Neural progenitor cell (in vitro differentiated cells): ENCODE measurements at regions not wholly inside any gene's neighbourhood (a gene's known extent, or its start where the extent isn't known, plus 50 kb on each side); places are given as distances from the start of the nearest gene placed in this dataset.

Source experiments
- DNase-seq: peaks from one replicate; pipeline ENCODE4 v3.0.0-alpha.2; 2016; ENCODE audit warnings: low spot score
- H2AFZ ChIP-seq: fragments of 200-600 bp; sonication (generic); replicated peaks from 2 replicates; pipeline ENCODE4 v1.6.1; 2016; ENCODE audit warnings: antibody characterized with exemption
- H3F3A ChIP-seq: fragments of 200-600 bp; sonication (generic); 2 replicates; pipeline ENCODE4 v1.6.1; 2016; ENCODE audit warnings: antibody characterized with exemption, low read depth
- H3K27ac ChIP-seq: fragments of 200-600 bp; sonication (generic); 2 replicates; pipeline ENCODE4 v1.5.1; 2016; ENCODE audit warnings: mild to moderate bottlenecking
- H3K27me3 ChIP-seq: fragments of 200-600 bp; sonication (generic); 2 replicates; pipeline ENCODE4 v1.6.1; 2016; ENCODE audit warnings: mild to moderate bottlenecking, moderate library complexity
- H3K36me3 ChIP-seq: fragments of 200-600 bp; sonication (generic); 2 replicates; pipeline ENCODE4 v1.5.1; 2016
- H3K4me1 ChIP-seq: fragments of 200-600 bp; sonication (generic); 2 replicates; pipeline ENCODE4 v1.6.1; 2016; ENCODE audit warnings: mixed run types
- H3K4me2 ChIP-seq: fragments of 200-600 bp; sonication (generic); 2 replicates; pipeline ENCODE4 v1.6.1; 2016
- H3K4me3 ChIP-seq: fragments of 200-600 bp; sonication (generic); 2 replicates; pipeline ENCODE4 v1.5.1; 2016
- H3K79me2 ChIP-seq: fragments of 200-600 bp; sonication (generic); 2 replicates; pipeline ENCODE4 v1.6.1; 2016; ENCODE audit warnings: low read depth
- H3K9ac ChIP-seq: fragments of 200-600 bp; sonication (generic); 2 replicates; pipeline ENCODE4 v1.6.1; 2016
- H3K9me3 ChIP-seq: fragments of 200-600 bp; sonication (generic); 2 replicates; pipeline ENCODE4 v1.5.1; 2016; ENCODE audit warnings: low read depth
- H4K20me1 ChIP-seq: fragments of 200-600 bp; sonication (generic); 2 replicates; pipeline ENCODE4 v1.6.1; 2016; ENCODE audit warnings: low read depth
- H3K27ac Mint-ChIP-seq: 3 replicates; pipeline ENCODE4 v1.8.0; 2021; ENCODE audit warnings: mixed read lengths
- H3K27me3 Mint-ChIP-seq: 2 replicates; pipeline ENCODE4 v1.8.0; 2022; ENCODE audit warnings: low read depth, mild to moderate bottlenecking, inconsistent platforms, moderate library complexity, mixed read lengths; ENCODE audit not compliant: insufficient read depth
- H3K36me3 Mint-ChIP-seq: 3 replicates; pipeline ENCODE4 v1.8.0; 2021; ENCODE audit warnings: mixed read lengths
- H3K4me1 Mint-ChIP-seq: 3 replicates; pipeline ENCODE4 v1.8.0; 2021; ENCODE audit warnings: mixed read lengths
- H3K4me3 Mint-ChIP-seq: 3 replicates; pipeline ENCODE4 v1.8.0; 2021; ENCODE audit warnings: mild to moderate bottlenecking, moderate library complexity, mixed read lengths
- H3K9me3 Mint-ChIP-seq: 3 replicates; pipeline ENCODE4 v1.8.0; 2020; ENCODE audit warnings: mixed read lengths
- EZH2 ChIP-seq: fragments of 200-600 bp; sonication (generic); IDR thresholded peaks from 2 replicates; pipeline ENCODE4 v1.6.1; 2017; ENCODE audit warnings: antibody characterized with exemption, mild to moderate bottlenecking, moderate library complexity
- EZH2phosphoT487 ChIP-seq: fragments of 200-600 bp; sonication (generic); IDR thresholded peaks from 2 replicates; pipeline ENCODE4 v1.6.1; 2017; ENCODE audit warnings: antibody characterized with exemption
- TF ChIP-seq, protein P1 (sequence below): fragments of 200-600 bp; sonication (generic); IDR thresholded peaks from 2 replicates; pipeline ENCODE4 v1.5.1; 2017; ENCODE audit warnings: antibody characterized with exemption, mild to moderate bottlenecking

DNA sequence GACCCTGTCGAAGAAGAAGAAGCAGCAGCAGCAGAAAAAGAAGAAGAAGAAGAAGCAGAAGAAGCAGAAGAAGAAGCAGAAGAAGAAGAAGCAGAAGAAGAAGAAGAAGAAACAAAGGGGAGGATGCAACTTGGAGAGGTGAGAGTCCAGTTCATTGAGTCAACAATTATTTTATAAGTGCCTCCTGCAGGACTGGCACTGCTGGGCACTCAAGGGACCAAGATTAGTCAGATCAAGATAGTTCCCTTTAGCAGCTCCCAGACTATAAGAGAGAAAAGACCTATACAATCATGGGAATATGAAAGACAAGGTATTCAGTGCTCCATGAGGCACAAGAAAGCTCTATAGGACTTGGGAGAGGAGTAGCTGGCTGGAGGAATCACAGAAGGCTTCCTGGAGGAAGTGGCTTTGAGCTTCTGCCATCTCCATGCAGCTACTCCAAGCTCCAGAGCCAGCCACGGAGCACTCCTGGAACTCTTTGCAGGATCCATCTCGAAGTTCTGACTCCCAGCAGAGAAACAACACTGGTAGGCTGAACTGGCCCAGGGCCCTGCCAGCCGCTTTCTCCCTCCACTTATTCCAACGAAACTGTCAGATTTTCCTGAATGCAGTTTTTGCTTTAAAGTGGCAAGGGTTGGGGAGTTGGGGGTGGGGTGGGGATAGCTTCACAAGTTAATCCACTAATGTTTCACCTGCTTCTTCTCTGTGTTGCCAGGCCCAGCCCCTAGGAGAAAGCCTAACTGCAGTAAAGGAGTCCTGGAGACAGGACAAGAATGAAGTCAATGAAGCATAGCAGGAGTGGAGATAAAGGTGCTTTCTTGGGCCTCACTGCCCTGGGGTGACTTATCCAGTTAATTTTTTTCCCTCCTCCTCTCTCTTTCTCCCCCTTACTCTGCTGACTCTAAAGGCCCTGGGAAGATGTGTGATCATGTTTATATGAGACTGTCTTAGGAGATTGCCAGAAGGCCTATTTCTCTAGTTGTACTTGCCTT, 140.1 kb upstream of the PARP11 start:
- Mint-ChIP-seq H3K4me3 (peak overlapping the region; percentile 17), H3K4me1 (peaks cover 69% of the 10 kb centered on the region), H3K36me3 (no peaks in the 10 kb centered on the region), H3K27ac (peak overlapping the region; percentile 94), H3K27me3 (peaks cover 16% of the 10 kb centered on the region), H3K9me3 (peaks cover 4% of the 10 kb centered on the region)
- Histone ChIP-seq H4K20me1 (no peaks in the 10 kb centered on the region), H3K9ac (no peak overlapping the region), H3K36me3 (no peaks in the 10 kb centered on the region), H2AFZ (no peak overlapping the region), H3F3A (no peaks in the 10 kb centered on the region), H3K4me2 (peak overlapping the region; percentile 56), H3K4me3 (no peak overlapping the region), H3K27me3 (peaks cover 5% of the 10 kb centered on the region), H3K4me1 (peaks cover 36% of the 10 kb centered on the region), H3K9me3 (no peaks in the 10 kb centered on the region), H3K79me2 (no peaks in the 10 kb centered on the region), H3K27ac (no peak overlapping the region)
- DNase-seq, result no peak
- TF ChIP-seq EZH2, result no peak
- TF ChIP-seq, protein P1, sequence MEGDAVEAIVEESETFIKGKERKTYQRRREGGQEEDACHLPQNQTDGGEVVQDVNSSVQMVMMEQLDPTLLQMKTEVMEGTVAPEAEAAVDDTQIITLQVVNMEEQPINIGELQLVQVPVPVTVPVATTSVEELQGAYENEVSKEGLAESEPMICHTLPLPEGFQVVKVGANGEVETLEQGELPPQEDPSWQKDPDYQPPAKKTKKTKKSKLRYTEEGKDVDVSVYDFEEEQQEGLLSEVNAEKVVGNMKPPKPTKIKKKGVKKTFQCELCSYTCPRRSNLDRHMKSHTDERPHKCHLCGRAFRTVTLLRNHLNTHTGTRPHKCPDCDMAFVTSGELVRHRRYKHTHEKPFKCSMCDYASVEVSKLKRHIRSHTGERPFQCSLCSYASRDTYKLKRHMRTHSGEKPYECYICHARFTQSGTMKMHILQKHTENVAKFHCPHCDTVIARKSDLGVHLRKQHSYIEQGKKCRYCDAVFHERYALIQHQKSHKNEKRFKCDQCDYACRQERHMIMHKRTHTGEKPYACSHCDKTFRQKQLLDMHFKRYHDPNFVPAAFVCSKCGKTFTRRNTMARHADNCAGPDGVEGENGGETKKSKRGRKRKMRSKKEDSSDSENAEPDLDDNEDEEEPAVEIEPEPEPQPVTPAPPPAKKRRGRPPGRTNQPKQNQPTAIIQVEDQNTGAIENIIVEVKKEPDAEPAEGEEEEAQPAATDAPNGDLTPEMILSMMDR, result no peak
- TF ChIP-seq EZH2phosphoT487, result no peak

GRCh38 chr12:4012073-4012472, 138.9 kb upstream of the PARP11 start:
- Mint-ChIP-seq H3K4me1 (peaks cover 69% of the 10 kb centered on the region), H3K27ac (peak overlapping the region; percentile 28), H3K36me3 (no peaks in the 10 kb centered on the region), H3K9me3 (peaks cover 3% of the 10 kb centered on the region), H3K4me3 (no peak overlapping the region), H3K27me3 (peaks cover 16% of the 10 kb centered on the region)
- Histone ChIP-seq H3K27ac (no peak overlapping the region), H4K20me1 (no peaks in the 10 kb centered on the region), H2AFZ (no peak overlapping the region), H3K36me3 (no peaks in the 10 kb centered on the region), H3K9ac (no peak overlapping the region), H3K9me3 (no peaks in the 10 kb centered on the region), H3K4me2 (no peak overlapping the region), H3K27me3 (no peaks in the 10 kb centered on the region), H3K4me3 (no peak overlapping the region), H3F3A (no peaks in the 10 kb centered on the region), H3K4me1 (peaks cover 36% of the 10 kb centered on the region), H3K79me2 (no peaks in the 10 kb centered on the region)
- no peak for DNase-seq
- no peak for TF ChIP-seq EZH2
- TF ChIP-seq EZH2phosphoT487, result no peak
- TF ChIP-seq, protein P1, result no peak

GRCh38 chr12:4011597-4011996, 138.4 kb upstream of the PARP11 start:
- peaks cover 16% of the 10 kb centered on the region for H3K27me3 Mint-ChIP-seq
- Histone ChIP-seq H3K27me3 (no peaks in the 10 kb centered on the region), H3F3A (no peaks in the 10 kb centered on the region), H3K4me2 (no peak overlapping the region), H2AFZ (no peak overlapping the region), H3K27ac (no peak overlapping the region), H3K36me3 (no peaks in the 10 kb centered on the region), H3K9me3 (no peaks in the 10 kb centered on the region), H3K9ac (no peak overlapping the region), H3K4me3 (no peak overlapping the region), H3K4me1 (peaks cover 36% of the 10 kb centered on the region), H4K20me1 (no peaks in the 10 kb centered on the region), H3K79me2 (no peaks in the 10 kb centered on the region)
- DNase-seq, result no peak
- no peak overlapping the region for H3K4me3 Mint-ChIP-seq
- H3K9me3 Mint-ChIP-seq, result peaks cover 3% of the 10 kb centered on the region
- H3K36me3 Mint-ChIP-seq, result no peaks in the 10 kb centered on the region
- TF ChIP-seq, protein P1, result no peak
- TF ChIP-seq EZH2, result no peak
- no peak for TF ChIP-seq EZH2phosphoT487
- peak overlapping the region; percentile 46 for H3K27ac Mint-ChIP-seq
- H3K4me1 Mint-ChIP-seq, result peaks cover 67% of the 10 kb centered on the region
